PC-3 (cell line): ENCODE measurements at regions not wholly inside any gene's neighbourhood (a gene's known extent, or its start where the extent isn't known, plus 50 kb on each side); places are given as distances from the start of the nearest gene placed in this dataset.

Experiments
- ATAC-seq: fragments of 200-7000 bp; cut with Tn5 transposase; 2 replicates; pipeline ENCODE4 v1.9.1; 2020; ENCODE audit warnings: mild to moderate bottlenecking, moderate library complexity
- BruUV-seq: library from RNA; stranded (reverse); fragments of 400-500 nt; replicated peaks from 2 replicates; lab custom pipeline; 2021; lab: Mats Ljungman, UMichigan
- CTCF ChIA-PET: fragments of 300-600 bp; sonication (Branson Sonifier 250); formaldehyde crosslinking; loops from one replicate; lab custom pipeline; 2022; ENCODE audit warnings: antibody characterized with exemption; lab: Charles Lee
- POLR2A ChIA-PET: fragments of 300-600 bp; sonication (Branson Sonifier 250); formaldehyde crosslinking; loops from one replicate; lab custom pipeline; 2022; ENCODE audit warnings: antibody characterized with exemption; ENCODE audit not compliant: unreplicated experiment; lab: Charles Lee
- DNase-seq: peaks from one replicate; pipeline ENCODE4 v3.0.0-alpha.2; 2015
- H2AFZ ChIP-seq: fragments of 300-600 bp; sonication (generic); 2 replicates; pipeline ENCODE4 v1.6.0; 2016; ENCODE audit warnings: antibody characterized with exemption, low read length
- H3F3A ChIP-seq: fragments of 300-600 bp; sonication (generic); one replicate; pipeline ENCODE4 v1.6.0; 2017; ENCODE audit warnings: antibody characterized with exemption, low read length, control low read depth, mild to moderate bottlenecking; ENCODE audit not compliant: unreplicated experiment
- H3K27ac ChIP-seq: fragments of 300-600 bp; sonication (generic); 2 replicates; pipeline ENCODE4 v1.5.1; 2016; ENCODE audit warnings: mild to moderate bottlenecking, low read length
- H3K27me3 ChIP-seq: fragments of 300-600 bp; sonication (generic); 2 replicates; pipeline ENCODE4 v1.6.1; 2016; ENCODE audit warnings: low read length, mixed read lengths
- H3K36me3 ChIP-seq: fragments of 300-600 bp; sonication (generic); 2 replicates; pipeline ENCODE4 v1.6.1; 2016; ENCODE audit warnings: low read depth, mixed run types, low read length, mixed read lengths
- H3K4me1 ChIP-seq: fragments of 300-600 bp; sonication (generic); 2 replicates; pipeline ENCODE4 v1.5.1; 2016; ENCODE audit warnings: low read length; ENCODE audit not compliant: insufficient read depth
- H3K4me2 ChIP-seq: fragments of 300-600 bp; sonication (generic); 2 replicates; pipeline ENCODE4 v1.6.0; 2016; ENCODE audit warnings: low read length
- H3K4me3 ChIP-seq: fragments of 300-600 bp; sonication (generic); 2 replicates; pipeline ENCODE4 v1.5.1; 2016; ENCODE audit warnings: mild to moderate bottlenecking, low read length, mixed read lengths
- H3K79me2 ChIP-seq: fragments of 300-600 bp; sonication (generic); 2 replicates; pipeline ENCODE4 v1.6.1; 2017; ENCODE audit warnings: low read length, mixed read lengths
- H3K9ac ChIP-seq: fragments of 300-600 bp; sonication (generic); 2 replicates; pipeline ENCODE4 v1.6.0; 2016; ENCODE audit warnings: mild to moderate bottlenecking, low read length
- H3K9me2 ChIP-seq: fragments of 300-600 bp; sonication (generic); replicated peaks from 2 replicates; pipeline ENCODE4 v1.6.1; 2016; ENCODE audit warnings: mixed run types, low read length, mixed read lengths
- H3K9me3 ChIP-seq: fragments of 300-600 bp; sonication (generic); 2 replicates; pipeline ENCODE4 v1.6.1; 2016; ENCODE audit warnings: low read length, mixed read lengths
- H4K20me1 ChIP-seq: fragments of 300-600 bp; sonication (generic); 2 replicates; pipeline ENCODE4 v1.6.1; 2016; ENCODE audit warnings: low read length, mixed read lengths
- CTCF ChIP-seq: fragments of 300-600 bp; sonication (generic); conservative IDR thresholded peaks from 2 replicates; pipeline ENCODE4 v1.5.1; 2017; ENCODE audit warnings: antibody characterized with exemption, low read depth, mild to moderate bottlenecking, low read length
- EZH2 ChIP-seq: fragments of 300-600 bp; sonication (generic); IDR thresholded peaks from one replicate; pipeline ENCODE4 v1.6.1; 2017; ENCODE audit warnings: antibody characterized with exemption, mild to moderate bottlenecking, low read length; ENCODE audit not compliant: unreplicated experiment
- EZH2phosphoT487 ChIP-seq: fragments of 300-600 bp; sonication (generic); IDR thresholded peaks from 2 replicates; pipeline ENCODE4 v1.6.1; 2018; ENCODE audit warnings: mild to moderate bottlenecking, antibody characterized with exemption, low read length, borderline replicate concordance
- intact Hi-C: fragments of 100-400 bp; cut with micrococcal nuclease; formaldehyde crosslinking; loops from 2 replicates; pipeline ENCODE4 v1.9.0; 2023

GRCh38 chr5:97406946-97407676 is 224.1 kb upstream of the RIOK2 start:
- TF ChIP-seq EZH2 (no peak), EZH2phosphoT487 (no peak), CTCF (no peak)
- no peaks in the 10 kb centered on the region for H3K4me1 ChIP-seq
- H3K27ac ChIP-seq, result no peak overlapping the region
- no peaks in the 10 kb centered on the region for H3K9me3 ChIP-seq
- no TSS peak for BruUV-seq
- intact Hi-C loops, result no loop called here
- H3K4me3 ChIP-seq, result no peak overlapping the region
- H2AFZ ChIP-seq, result no peak overlapping the region
- ChIA-PET POLR2A (no interaction called here), CTCF (no interaction called here)
- no peaks in the 10 kb centered on the region for H3F3A ChIP-seq
- no peaks in the 10 kb centered on the region for H3K9me2 ChIP-seq
- H3K36me3 ChIP-seq, result no peaks in the 10 kb centered on the region
- no peaks in the 10 kb centered on the region for H3K79me2 ChIP-seq
- ATAC-seq, result no peak
- no peak overlapping the region for H3K4me2 ChIP-seq
- no peak overlapping the region for H3K9ac ChIP-seq
- H3K27me3 ChIP-seq, result no peaks in the 10 kb centered on the region
- no peak for DNase-seq
- H4K20me1 ChIP-seq, result no peaks in the 10 kb centered on the region

GRCh38 chr5:97408331-97408730 is 225.3 kb upstream of the RIOK2 start:
- H3K4me2 ChIP-seq, result no peak overlapping the region
- no peak for TF ChIP-seq EZH2
- TF ChIP-seq EZH2phosphoT487, result no peak
- TF ChIP-seq CTCF, result no peak
- no peak for DNase-seq
- no peak overlapping the region for H3K4me3 ChIP-seq
- no peak for ATAC-seq
- H3K9ac ChIP-seq, result no peak overlapping the region
- no peaks in the 10 kb centered on the region for H3K4me1 ChIP-seq
- no peaks in the 10 kb centered on the region for H3F3A ChIP-seq
- no peak overlapping the region for H3K27ac ChIP-seq
- BruUV-seq, result no TSS peak
- no peaks in the 10 kb centered on the region for H4K20me1 ChIP-seq
- no peaks in the 10 kb centered on the region for H3K27me3 ChIP-seq
- no peaks in the 10 kb centered on the region for H3K36me3 ChIP-seq
- POLR2A ChIA-PET, result no interaction called here
- intact Hi-C loops, result no loop called here
- CTCF ChIA-PET, result no interaction called here
- H3K9me2 ChIP-seq, result no peaks in the 10 kb centered on the region
- H2AFZ ChIP-seq, result no peak overlapping the region
- no peaks in the 10 kb centered on the region for H3K9me3 ChIP-seq
- H3K79me2 ChIP-seq, result no peaks in the 10 kb centered on the region

- CTCF ChIA-PET, result no interaction called here
Observed at GRCh38 chr5:97412959-97413358, 229.9 kb upstream of the RIOK2 start.

More at GRCh38 chr5:97412959-97413358, 229.9 kb upstream of the RIOK2 start:
- ATAC-seq, result no peak
- POLR2A ChIA-PET, result no interaction called here
- H3F3A ChIP-seq, result no peaks in the 10 kb centered on the region
- H4K20me1 ChIP-seq, result no peaks in the 10 kb centered on the region
- no TSS peak for BruUV-seq
- no peaks in the 10 kb centered on the region for H3K79me2 ChIP-seq
- H3K27ac ChIP-seq, result no peak overlapping the region
- no peak overlapping the region for H3K9ac ChIP-seq
- H3K27me3 ChIP-seq, result no peaks in the 10 kb centered on the region
- no peaks in the 10 kb centered on the region for H3K9me2 ChIP-seq
- intact Hi-C loops, result no loop called here
- H3K36me3 ChIP-seq, result no peaks in the 10 kb centered on the region
- H2AFZ ChIP-seq, result no peak overlapping the region
- no peak overlapping the region for H3K4me3 ChIP-seq
- TF ChIP-seq EZH2phosphoT487, result no peak
- no peak for TF ChIP-seq EZH2
- no peak for TF ChIP-seq CTCF
- H3K9me3 ChIP-seq, result no peaks in the 10 kb centered on the region
- H3K4me1 ChIP-seq, result no peaks in the 10 kb centered on the region
- DNase-seq, result no peak
- H3K4me2 ChIP-seq, result no peak overlapping the region
